ENCODE measurements at regions not wholly inside any gene's neighbourhood (a gene's known extent, or its start where the extent isn't known, plus 50 kb on each side); places are given as distances from the start of the nearest gene placed in this dataset.

DNA sequence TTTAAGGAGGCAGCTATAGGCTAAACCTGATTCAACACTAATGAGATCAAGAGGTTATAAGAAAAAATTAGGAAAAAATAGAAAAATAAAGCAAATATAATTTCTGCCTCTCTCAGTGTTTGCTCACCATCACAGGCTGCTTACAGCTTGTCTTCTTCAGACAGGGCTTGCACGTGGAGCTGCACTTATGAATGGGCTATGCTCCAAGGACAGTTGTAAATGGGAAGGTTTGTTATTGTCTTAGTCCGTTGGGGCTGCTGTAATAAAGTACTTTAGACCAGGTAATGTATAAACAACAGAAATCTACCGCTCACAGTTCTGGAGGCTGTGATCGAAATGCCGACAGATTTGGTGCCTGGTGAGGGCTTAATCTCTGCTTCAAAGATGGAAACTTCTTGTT lies 219.8 kb downstream of the NEBL start (continued):
- TF ChIP-seq, protein P1, sequence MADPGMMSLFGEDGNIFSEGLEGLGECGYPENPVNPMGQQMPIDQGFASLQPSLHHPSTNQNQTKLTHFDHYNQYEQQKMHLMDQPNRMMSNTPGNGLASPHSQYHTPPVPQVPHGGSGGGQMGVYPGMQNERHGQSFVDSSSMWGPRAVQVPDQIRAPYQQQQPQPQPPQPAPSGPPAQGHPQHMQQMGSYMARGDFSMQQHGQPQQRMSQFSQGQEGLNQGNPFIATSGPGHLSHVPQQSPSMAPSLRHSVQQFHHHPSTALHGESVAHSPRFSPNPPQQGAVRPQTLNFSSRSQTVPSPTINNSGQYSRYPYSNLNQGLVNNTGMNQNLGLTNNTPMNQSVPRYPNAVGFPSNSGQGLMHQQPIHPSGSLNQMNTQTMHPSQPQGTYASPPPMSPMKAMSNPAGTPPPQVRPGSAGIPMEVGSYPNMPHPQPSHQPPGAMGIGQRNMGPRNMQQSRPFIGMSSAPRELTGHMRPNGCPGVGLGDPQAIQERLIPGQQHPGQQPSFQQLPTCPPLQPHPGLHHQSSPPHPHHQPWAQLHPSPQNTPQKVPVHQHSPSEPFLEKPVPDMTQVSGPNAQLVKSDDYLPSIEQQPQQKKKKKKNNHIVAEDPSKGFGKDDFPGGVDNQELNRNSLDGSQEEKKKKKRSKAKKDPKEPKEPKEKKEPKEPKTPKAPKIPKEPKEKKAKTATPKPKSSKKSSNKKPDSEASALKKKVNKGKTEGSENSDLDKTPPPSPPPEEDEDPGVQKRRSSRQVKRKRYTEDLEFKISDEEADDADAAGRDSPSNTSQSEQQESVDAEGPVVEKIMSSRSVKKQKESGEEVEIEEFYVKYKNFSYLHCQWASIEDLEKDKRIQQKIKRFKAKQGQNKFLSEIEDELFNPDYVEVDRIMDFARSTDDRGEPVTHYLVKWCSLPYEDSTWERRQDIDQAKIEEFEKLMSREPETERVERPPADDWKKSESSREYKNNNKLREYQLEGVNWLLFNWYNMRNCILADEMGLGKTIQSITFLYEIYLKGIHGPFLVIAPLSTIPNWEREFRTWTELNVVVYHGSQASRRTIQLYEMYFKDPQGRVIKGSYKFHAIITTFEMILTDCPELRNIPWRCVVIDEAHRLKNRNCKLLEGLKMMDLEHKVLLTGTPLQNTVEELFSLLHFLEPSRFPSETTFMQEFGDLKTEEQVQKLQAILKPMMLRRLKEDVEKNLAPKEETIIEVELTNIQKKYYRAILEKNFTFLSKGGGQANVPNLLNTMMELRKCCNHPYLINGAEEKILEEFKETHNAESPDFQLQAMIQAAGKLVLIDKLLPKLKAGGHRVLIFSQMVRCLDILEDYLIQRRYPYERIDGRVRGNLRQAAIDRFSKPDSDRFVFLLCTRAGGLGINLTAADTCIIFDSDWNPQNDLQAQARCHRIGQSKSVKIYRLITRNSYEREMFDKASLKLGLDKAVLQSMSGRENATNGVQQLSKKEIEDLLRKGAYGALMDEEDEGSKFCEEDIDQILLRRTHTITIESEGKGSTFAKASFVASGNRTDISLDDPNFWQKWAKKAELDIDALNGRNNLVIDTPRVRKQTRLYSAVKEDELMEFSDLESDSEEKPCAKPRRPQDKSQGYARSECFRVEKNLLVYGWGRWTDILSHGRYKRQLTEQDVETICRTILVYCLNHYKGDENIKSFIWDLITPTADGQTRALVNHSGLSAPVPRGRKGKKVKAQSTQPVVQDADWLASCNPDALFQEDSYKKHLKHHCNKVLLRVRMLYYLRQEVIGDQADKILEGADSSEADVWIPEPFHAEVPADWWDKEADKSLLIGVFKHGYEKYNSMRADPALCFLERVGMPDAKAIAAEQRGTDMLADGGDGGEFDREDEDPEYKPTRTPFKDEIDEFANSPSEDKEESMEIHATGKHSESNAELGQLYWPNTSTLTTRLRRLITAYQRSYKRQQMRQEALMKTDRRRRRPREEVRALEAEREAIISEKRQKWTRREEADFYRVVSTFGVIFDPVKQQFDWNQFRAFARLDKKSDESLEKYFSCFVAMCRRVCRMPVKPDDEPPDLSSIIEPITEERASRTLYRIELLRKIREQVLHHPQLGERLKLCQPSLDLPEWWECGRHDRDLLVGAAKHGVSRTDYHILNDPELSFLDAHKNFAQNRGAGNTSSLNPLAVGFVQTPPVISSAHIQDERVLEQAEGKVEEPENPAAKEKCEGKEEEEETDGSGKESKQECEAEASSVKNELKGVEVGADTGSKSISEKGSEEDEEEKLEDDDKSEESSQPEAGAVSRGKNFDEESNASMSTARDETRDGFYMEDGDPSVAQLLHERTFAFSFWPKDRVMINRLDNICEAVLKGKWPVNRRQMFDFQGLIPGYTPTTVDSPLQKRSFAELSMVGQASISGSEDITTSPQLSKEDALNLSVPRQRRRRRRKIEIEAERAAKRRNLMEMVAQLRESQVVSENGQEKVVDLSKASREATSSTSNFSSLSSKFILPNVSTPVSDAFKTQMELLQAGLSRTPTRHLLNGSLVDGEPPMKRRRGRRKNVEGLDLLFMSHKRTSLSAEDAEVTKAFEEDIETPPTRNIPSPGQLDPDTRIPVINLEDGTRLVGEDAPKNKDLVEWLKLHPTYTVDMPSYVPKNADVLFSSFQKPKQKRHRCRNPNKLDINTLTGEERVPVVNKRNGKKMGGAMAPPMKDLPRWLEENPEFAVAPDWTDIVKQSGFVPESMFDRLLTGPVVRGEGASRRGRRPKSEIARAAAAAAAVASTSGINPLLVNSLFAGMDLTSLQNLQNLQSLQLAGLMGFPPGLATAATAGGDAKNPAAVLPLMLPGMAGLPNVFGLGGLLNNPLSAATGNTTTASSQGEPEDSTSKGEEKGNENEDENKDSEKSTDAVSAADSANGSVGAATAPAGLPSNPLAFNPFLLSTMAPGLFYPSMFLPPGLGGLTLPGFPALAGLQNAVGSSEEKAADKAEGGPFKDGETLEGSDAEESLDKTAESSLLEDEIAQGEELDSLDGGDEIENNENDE (IDR thresholded peaks at IDR 0.05; ENCODE audit: insufficient replicate concordance, low read length) = no peak
- TF ChIP-seq FOSL1 (IDR thresholded peaks at IDR 0.05; ENCODE audit: insufficient read depth, low read depth, low read length) = no peak
- TF ChIP-seq, protein P2, sequence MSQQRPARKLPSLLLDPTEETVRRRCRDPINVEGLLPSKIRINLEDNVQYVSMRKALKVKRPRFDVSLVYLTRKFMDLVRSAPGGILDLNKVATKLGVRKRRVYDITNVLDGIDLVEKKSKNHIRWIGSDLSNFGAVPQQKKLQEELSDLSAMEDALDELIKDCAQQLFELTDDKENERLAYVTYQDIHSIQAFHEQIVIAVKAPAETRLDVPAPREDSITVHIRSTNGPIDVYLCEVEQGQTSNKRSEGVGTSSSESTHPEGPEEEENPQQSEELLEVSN (IDR thresholded peaks at IDR 0.05) = no peak
- no peak for TF ChIP-seq SP1 (IDR thresholded peaks at IDR 0.05; ENCODE audit: low read depth, low read length)
- TF ChIP-seq, protein P3, sequence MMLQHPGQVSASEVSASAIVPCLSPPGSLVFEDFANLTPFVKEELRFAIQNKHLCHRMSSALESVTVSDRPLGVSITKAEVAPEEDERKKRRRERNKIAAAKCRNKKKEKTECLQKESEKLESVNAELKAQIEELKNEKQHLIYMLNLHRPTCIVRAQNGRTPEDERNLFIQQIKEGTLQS (IDR thresholded peaks at IDR 0.05; ENCODE audit: insufficient read depth, low read depth, low read length) = no peak
- TF ChIP-seq POU5F1 (IDR thresholded peaks at IDR 0.05; ENCODE audit: low read depth, low read length) = no peak
- TF ChIP-seq CEBPB (IDR thresholded peaks at IDR 0.05; ENCODE audit: low read depth, low read length) = no peak
- TF ChIP-seq BRCA1 (IDR thresholded peaks at IDR 0.05; ENCODE audit: low read depth, low read length) = no peak
- TF ChIP-seq EZH2 (IDR thresholded peaks at IDR 0.05; ENCODE audit: low read depth, low read length, severe bottlenecking) = no peak
- no peak for TF ChIP-seq TAF7 (optimal IDR thresholded peaks at IDR 0.05; ENCODE audit: borderline replicate concordance, low read depth, low read length)
- TF ChIP-seq KDM5A (IDR thresholded peaks at IDR 0.05; ENCODE audit: low read length) = no peak

Data from H1 (cell line).